ENCODE measurements at regions not wholly inside any gene's neighbourhood (a gene's known extent, or its start where the extent isn't known, plus 50 kb on each side); places are given as distances from the start of the nearest gene placed in this dataset.
"Not testable (repeated sequence)": the region's sequence is repeated elsewhere in the genome, so short reads cannot be mapped to it uniquely, and the experiment has no call there.

DNA sequence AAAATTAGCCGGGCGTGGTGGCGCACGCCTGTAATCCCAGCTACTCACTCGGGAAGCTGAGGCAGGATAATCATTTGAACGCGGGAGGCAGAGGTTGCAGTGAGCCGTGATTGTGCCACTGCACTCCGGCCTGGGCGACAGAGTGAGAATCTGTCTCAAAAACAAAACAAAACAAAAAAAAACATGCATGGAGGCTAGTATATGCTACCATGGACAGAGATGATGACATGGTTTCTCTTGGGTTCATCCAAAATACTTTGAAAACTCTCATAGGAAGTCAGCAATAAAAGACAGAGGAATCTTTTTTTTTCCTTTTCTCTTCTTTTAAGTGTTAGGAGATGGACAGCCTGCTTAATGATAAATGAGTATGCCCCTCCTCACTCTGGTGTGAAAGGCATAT lies 137.7 kb upstream of the MB21D2 start:
- Histone ChIP-seq H3K36me3 (replicated peaks; ENCODE audit: low read depth, low read length) (no peaks in the 10 kb centered on the region), H3K9me3 (ENCODE audit: insufficient read depth, low read length) (no peaks in the 10 kb centered on the region), H3K27ac (ENCODE audit: low read length) (no peak overlapping the region), H3K79me2 (ENCODE audit: low read length) (no peaks in the 10 kb centered on the region), H3K4me2 (ENCODE audit: low read length) (no peak overlapping the region), H3K4me1 (ENCODE audit: low read length) (no peaks in the 10 kb centered on the region), H4K20me1 (ENCODE audit: insufficient read depth, low read length) (no peaks in the 10 kb centered on the region), H3K9ac (ENCODE audit: low read length) (no peak overlapping the region), H3K4me3 (ENCODE audit: low read length) (no peak overlapping the region), H2AFZ (ENCODE audit: low read depth, low read length) (no peak overlapping the region), H3K27me3 (ENCODE audit: low read depth, low read length) (peaks cover 6% of the 10 kb centered on the region; the same call in 1 of the 2 replicates)
- TF ChIP-seq, protein P1, sequence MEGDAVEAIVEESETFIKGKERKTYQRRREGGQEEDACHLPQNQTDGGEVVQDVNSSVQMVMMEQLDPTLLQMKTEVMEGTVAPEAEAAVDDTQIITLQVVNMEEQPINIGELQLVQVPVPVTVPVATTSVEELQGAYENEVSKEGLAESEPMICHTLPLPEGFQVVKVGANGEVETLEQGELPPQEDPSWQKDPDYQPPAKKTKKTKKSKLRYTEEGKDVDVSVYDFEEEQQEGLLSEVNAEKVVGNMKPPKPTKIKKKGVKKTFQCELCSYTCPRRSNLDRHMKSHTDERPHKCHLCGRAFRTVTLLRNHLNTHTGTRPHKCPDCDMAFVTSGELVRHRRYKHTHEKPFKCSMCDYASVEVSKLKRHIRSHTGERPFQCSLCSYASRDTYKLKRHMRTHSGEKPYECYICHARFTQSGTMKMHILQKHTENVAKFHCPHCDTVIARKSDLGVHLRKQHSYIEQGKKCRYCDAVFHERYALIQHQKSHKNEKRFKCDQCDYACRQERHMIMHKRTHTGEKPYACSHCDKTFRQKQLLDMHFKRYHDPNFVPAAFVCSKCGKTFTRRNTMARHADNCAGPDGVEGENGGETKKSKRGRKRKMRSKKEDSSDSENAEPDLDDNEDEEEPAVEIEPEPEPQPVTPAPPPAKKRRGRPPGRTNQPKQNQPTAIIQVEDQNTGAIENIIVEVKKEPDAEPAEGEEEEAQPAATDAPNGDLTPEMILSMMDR (IDR thresholded peaks at IDR 0.05; ENCODE audit: low read depth, low read length) = no peak
- no peak for TF ChIP-seq EZH2phosphoT487 (IDR thresholded peaks at IDR 0.05; ENCODE audit: low read depth)

DNA sequence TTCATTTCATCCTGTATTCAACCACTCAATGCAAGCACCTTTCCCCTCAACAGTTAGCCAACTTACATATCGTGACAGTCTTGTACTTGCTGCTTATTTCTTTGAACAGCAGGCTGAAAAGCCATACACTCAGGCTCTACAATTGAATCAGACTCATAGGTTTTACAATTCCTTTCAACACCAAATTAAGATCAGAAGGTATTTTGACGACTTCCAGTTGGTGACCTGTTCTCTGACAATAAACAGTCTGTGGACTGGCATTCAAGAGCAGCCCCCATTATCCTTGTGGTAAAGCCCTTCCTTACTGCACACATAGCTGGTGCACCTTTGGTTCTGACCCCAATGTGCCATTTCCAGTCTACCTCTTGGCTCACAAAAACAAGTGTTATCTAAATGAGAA lies 140.0 kb upstream of the MB21D2 start:
- TF ChIP-seq, protein P1 (IDR thresholded peaks at IDR 0.05; ENCODE audit: low read depth, low read length) = no peak
- no peak for TF ChIP-seq EZH2phosphoT487 (IDR thresholded peaks at IDR 0.05; ENCODE audit: low read depth)
- Histone ChIP-seq H3K4me2 (ENCODE audit: low read length) (no peak overlapping the region), H3K36me3 (replicated peaks; ENCODE audit: low read depth, low read length) (no peaks in the 10 kb centered on the region), H3K9me3 (ENCODE audit: insufficient read depth, low read length) (no peaks in the 10 kb centered on the region), H3K4me3 (ENCODE audit: low read length) (no peak overlapping the region), H4K20me1 (ENCODE audit: insufficient read depth, low read length) (no peaks in the 10 kb centered on the region), H3K79me2 (ENCODE audit: low read length) (no peaks in the 10 kb centered on the region), H3K9ac (ENCODE audit: low read length) (no peak overlapping the region), H3K27me3 (ENCODE audit: low read depth, low read length) (peaks cover 4% of the 10 kb centered on the region; the same call in 1 of the 2 replicates), H2AFZ (ENCODE audit: low read depth, low read length) (0 out of 2 replicates have a peak overlapping the region, but pooled peaks have one; percentile 15), H3K27ac (ENCODE audit: low read length) (no peak overlapping the region), H3K4me1 (ENCODE audit: low read length) (no peaks in the 10 kb centered on the region)

DNA sequence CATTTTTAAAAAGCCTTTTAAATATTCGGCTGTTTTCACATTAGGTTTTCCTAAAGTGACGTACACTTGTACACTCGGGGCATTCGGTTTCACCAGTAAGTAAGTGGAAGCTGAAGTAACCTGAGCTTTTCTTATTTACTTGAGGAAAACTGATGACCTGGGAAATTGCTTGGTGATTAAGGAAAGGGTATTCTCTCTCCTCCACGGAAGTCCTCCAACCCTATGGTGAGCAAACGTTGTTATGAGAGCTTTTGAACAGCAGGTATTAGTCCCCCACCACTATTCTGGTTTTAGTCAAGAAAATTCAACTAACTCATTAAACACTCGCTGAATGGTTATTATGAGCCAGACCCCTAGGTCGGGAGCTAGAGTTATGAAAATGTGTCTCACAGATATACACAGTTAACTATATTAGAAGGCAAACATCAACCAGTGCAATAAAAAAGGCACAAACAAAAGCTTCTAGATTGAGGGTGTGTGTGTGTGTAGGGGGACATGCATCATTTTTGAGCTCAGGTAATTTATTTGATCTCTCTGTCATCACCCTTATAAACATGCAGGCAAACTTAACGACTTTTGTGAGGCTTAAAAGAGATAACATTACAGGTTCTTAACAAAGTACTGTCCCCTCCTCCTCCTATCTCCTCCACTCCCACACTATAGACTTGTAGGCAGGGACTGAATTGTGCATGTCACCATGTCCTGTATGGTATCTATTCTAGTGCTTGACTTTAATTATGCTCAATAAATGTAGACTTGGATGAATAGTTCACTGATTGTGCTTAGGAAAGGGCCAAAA lies 143.3 kb upstream of the MB21D2 start:
- Histone ChIP-seq H4K20me1 (ENCODE audit: insufficient read depth, low read length) (no peaks in the 10 kb centered on the region), H3K4me3 (ENCODE audit: low read length) (no peak overlapping the region), H2AFZ (ENCODE audit: low read depth, low read length) (no peak overlapping the region), H3K36me3 (replicated peaks; ENCODE audit: low read depth, low read length) (no peaks in the 10 kb centered on the region), H3K9ac (ENCODE audit: low read length) (no peak overlapping the region), H3K27ac (ENCODE audit: low read length) (no peak overlapping the region), H3K79me2 (ENCODE audit: low read length) (no peaks in the 10 kb centered on the region), H3K4me2 (ENCODE audit: low read length) (no peak overlapping the region), H3K9me3 (ENCODE audit: insufficient read depth, low read length) (no peaks in the 10 kb centered on the region), H3K4me1 (ENCODE audit: low read length) (no peaks in the 10 kb centered on the region), H3K27me3 (ENCODE audit: low read depth, low read length) (0 out of 2 replicates have a peak, but pooled peaks cover 2% of the 10 kb centered on the region)
- TF ChIP-seq, protein P1 (IDR thresholded peaks at IDR 0.05; ENCODE audit: low read depth, low read length) = no peak
- TF ChIP-seq EZH2phosphoT487 (IDR thresholded peaks at IDR 0.05; ENCODE audit: low read depth) = no peak

DNA sequence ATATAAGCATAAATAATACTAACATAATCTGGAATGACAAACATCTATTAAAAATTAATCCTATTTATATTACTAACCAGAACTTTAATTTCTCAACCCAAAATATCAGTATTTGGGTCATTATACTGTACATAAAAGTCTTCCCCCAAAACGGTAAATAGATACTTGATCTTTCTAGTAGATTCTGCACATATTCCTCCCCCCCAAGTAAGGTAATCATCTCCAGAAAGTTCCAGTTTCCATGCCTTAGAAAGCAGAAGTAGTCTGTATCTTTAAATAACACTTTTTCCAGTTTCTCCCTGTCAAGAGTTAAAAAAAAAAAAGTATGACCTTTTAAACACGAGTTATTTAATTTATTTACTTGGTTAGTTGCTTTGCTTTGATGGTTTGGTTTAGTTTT lies 150.7 kb upstream of the MB21D2 start:
- peaks cover 6% of the 10 kb centered on the region for H3K27me3 ChIP-seq (ENCODE audit: low read depth, low read length)
- H3K27ac ChIP-seq (ENCODE audit: low read length) = no peak overlapping the region
- no peaks in the 10 kb centered on the region for H3K79me2 ChIP-seq (ENCODE audit: low read length)
- H3K4me2 ChIP-seq (ENCODE audit: low read length) = no peak overlapping the region
- no peaks in the 10 kb centered on the region for H3K9me3 ChIP-seq (ENCODE audit: insufficient read depth, low read length)
- H3K4me3 ChIP-seq (ENCODE audit: low read length) = no peak overlapping the region
- H3K36me3 ChIP-seq (replicated peaks; ENCODE audit: low read depth, low read length) = no peaks in the 10 kb centered on the region
- H4K20me1 ChIP-seq (ENCODE audit: insufficient read depth, low read length) = no peaks in the 10 kb centered on the region
- H3K4me1 ChIP-seq (ENCODE audit: low read length) = no peaks in the 10 kb centered on the region
- no peak overlapping the region for H3K9ac ChIP-seq (ENCODE audit: low read length)
- TF ChIP-seq EZH2phosphoT487 (IDR thresholded peaks at IDR 0.05; ENCODE audit: low read depth) = no peak
- TF ChIP-seq, protein P1 (IDR thresholded peaks at IDR 0.05; ENCODE audit: low read depth, low read length) = no peak
- no peak overlapping the region for H2AFZ ChIP-seq (ENCODE audit: low read depth, low read length)

DNA sequence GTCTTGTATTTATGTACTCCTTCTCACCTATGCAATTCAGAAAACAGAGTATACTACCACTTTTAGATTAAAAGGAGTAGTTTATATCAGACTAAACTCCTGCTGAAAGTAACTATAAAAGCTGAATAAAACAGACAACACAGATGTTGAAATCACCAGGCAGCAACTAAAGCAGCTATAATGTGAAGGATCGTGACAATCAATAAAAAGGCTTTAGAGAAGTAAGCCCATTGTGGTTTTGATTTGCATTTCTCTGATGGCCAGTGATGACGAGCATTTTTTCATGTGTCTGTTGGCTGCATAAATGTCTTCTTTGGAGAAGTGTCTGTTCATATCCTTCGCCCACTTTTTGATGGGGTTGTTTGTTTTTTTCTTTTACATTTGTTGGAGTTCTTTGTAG lies 152.1 kb upstream of the MB21D2 start:
- H3K4me2 ChIP-seq (ENCODE audit: low read length); H4K20me1 ChIP-seq (ENCODE audit: insufficient read depth, low read length); H3K79me2 ChIP-seq (ENCODE audit: low read length); H3K36me3 ChIP-seq (replicated peaks; ENCODE audit: low read depth, low read length); H3K9me3 ChIP-seq (ENCODE audit: insufficient read depth, low read length); H3K9ac ChIP-seq (ENCODE audit: low read length); H3K27ac ChIP-seq (ENCODE audit: low read length); H3K4me3 ChIP-seq (ENCODE audit: low read length); H3K4me1 ChIP-seq (ENCODE audit: low read length); H2AFZ ChIP-seq (ENCODE audit: low read depth, low read length); H3K27me3 ChIP-seq (ENCODE audit: low read depth, low read length): not testable (repeated sequence)
